HG02981 (cell line): ENCODE measurements at regions not wholly inside any gene's neighbourhood (a gene's known extent, or its start where the extent isn't known, plus 50 kb on each side); places are given as distances from the start of the nearest gene placed in this dataset.
"Not testable (repeated sequence)": the region's sequence is repeated elsewhere in the genome, so short reads cannot be mapped to it uniquely, and the experiment has no call there.

ENCODE experiments used
- ATAC-seq: cut with Tn5 transposase; IDR thresholded peaks from one replicate; pipeline ENCODE4 v1.9.1; 2021; ENCODE audit warnings: mild to moderate bottlenecking, moderate library complexity; ENCODE audit not compliant: unreplicated experiment

DNA sequence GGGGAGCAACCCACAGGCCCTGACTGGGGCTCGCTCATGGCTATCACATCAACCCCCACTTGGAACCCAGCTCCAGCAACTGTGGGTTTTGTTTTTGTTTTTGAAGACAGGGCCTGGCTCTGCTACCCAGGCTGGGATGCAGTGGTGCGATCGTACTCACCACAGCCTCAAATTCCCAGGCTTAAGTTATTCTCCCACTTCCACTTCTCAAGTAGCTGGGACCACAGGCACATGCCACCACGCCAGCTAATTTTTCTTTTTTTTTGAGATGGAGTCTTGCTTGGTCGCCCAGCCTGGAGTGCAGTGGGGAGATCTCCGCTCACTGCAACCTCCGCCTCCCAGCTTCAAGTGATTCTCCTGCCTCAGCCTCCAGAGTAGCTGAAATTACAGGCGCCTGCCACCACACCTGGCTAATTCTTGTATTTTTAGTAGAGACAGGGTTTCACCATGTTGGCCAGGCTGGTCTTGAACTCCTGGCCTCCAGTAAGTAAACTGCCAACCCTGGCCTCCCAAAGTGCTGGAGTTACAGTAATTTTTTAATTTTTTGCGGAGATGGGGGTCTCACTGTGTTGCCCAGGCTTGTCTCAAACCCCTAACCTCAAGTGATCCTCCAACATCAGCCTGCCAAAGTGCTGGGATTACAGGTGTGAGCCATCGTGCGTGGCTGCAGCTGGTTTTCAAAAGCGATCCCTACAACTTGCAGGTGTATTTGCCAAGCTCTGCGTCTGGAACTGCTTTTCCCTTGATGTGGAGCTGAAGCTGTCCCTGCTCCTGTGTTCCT, 228.7 kb downstream of the SKIDA1 start:
- no peak for ATAC-seq

DNA sequence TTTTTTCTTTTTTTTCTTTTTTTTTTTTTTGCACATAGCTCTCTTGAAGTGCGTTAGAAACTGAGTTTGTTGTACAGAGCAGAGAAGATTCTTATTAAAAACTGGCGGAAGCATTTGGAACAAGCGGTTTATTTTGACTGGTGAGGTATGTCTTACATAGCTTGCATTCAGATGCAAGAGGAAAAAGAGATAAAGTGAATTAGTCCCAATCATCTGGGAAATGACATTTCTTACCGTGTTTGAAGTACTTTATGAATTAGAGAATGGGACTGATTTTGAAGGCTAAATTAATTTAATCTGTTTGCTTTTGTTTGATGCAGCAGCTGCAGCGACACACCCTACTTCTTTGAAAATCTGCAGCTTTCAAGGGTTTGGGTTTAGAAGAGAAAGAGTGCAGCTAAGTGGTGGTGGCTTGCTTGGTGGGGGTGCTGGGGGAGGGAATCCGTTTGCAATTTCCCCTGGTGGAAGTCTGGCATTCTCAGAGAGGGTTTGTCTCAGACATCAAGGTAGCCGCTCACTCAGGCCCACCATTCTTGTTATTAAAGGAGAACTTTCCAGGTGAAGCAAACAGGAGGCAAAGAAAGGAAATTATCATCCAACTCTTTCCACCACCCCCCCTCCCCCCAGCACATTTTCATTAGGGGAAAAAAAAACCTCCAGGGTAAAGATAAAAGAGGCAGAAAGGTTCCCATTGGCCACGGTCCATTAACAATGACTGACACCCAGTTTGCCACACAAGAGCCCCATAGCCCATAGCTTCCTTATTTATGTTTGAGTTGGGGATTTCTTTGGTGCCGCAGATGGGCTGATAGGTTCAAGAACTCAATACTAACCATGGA, 231.7 kb downstream of the SKIDA1 start:
- ATAC-seq: no peak

DNA sequence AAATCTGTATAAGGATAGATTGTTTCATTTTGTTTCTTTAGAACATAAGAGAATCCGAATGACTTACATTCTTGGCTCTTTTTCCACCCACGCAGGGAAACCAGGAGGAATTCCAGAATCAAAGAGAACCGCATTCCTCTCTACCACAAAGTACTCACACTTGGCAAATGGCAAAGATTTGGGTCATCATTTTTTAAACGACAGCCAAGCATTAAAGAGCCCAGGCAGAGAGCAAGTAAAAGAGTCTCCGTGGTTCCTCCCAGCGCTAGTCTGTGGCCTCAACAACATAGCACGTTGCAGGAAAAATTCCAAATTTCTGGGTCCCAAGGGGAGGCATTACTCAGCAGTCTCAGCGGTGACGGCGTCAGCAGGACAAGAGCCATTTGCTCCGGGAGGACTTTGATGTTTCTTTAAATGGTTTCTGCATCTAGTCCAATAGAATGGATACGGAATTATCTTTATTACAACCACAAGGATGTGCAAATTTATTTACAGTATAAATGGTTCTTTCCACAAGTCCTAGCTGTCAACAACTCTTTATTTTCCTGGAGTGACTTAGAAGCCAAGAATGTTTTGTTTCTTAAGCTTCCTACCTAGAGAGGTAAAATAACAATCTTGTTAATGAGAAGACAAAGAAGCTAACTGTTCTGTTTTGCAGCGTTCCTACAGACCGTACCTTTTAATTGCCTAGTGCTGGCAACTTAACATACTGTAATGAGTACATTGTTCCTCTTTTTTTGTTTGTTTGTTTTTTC, 232.5 kb downstream of the SKIDA1 start:
- ATAC-seq: no peak

DNA sequence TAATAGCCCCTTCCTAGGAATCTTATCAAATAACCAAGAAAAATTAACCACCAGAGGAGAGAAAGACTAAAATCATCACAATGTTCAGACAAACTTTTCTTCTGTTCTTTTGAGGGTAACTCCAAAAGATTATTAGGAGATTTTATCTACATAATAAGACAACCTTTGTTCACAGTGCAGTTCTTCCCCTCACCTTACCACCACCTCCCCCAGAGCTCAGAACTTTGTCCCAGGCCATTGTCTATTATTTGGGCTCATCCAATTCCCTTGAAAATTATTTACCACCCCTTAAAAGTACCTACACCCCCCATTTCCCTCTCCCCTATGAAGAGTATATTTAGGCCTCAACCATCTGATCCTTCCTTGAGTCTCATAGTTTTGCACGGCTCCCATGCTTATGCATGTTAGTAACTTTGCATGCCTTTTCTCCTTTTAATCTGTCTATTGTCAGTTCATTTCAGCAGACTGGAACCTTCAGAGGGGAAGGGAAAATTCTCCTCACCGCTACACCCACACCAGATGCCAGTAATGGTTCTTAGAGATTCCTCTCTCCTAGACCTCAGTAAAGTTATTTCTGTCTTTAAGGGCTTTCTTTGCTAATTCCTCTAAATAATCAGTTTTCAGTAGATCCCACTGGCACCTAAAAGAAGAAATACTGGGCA, 234.9 kb downstream of the SKIDA1 start:
- no peak for ATAC-seq

DNA sequence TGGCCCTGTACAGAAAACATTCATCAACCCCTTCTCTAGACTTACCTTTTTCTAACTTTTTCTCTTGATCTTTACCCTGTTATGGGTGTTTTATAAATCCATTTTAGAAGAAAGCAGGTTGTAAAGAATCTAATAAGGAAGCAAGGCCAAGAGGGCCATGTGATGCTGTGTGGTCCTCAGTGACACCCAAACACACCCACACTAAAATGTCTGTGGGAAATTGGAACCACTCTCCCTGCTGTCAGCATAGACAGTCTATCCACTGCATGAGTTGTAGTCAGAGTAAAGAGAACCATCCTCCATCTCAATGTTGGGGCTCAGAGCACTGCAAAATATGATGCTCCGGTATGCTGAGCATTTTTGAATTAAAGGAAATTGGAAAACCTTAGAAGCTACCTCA, 235.5 kb downstream of the SKIDA1 start:
- ATAC-seq: no peak

DNA sequence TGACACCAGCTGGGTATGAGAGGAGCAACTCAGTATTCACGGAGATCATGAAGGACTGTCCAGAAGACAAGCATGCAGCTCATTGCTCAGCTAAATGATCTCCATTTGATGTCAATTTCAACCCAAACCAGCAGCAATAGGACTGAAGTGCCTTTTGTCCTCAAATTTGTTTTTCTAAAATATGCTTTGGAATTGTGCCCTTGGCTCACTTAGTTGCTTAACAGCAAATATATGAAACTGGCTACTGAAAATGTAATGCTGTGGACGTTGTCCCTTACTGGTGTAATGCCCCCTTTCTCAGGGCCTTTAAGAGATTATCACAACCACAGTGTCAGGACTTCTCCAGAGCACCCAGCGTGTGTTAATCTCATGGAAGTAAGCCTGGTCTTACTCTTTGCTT, 236.2 kb downstream of the SKIDA1 start:
- no peak for ATAC-seq

DNA sequence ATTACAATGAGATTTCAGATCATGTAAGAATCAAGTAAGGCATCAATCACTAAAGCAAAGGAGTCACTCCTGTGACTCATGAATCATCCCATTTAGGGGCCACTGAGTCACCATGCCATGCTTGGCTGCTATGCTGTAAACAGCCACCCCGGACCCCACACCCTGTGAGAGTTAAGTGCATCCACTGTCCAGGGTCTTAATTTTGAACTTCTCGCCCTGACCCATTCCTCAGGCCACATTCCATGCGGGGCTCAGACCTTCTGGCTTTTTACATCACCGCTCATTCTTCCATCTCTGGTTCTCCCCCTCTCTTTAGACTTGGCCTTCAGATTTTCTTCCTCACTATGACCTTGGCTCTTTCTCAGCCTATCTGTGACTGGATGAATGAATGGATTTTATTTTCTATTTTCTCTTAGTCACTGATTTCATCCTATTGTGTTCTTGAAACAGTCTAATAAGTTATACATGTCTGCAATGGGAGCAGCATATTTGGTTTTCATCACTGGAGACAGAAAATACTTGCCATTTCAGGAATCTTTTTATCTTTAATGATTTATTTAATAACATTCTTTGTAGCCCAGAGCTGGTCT, 239.6 kb downstream of the SKIDA1 start:
- ATAC-seq: no peak

DNA sequence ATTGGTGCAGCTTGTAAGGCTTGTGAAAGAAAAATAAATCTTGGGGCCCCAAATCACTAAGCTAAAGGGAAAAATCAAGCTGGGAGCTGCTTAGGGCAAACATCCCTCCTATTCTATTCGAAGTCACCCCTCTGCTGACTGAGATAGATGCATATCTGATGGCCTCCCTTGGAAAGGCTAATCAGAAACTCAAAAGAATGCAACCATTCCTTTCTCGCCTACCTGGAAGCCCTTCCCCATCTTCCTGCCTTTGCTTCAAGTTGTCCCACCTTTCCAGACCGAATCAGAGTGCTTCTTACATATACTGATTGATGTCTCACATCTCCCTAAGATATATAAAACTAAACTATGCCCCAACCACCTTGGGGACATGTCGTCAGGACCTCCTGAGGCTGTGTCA, 240.3 kb downstream of the SKIDA1 start:
- no peak for ATAC-seq

DNA sequence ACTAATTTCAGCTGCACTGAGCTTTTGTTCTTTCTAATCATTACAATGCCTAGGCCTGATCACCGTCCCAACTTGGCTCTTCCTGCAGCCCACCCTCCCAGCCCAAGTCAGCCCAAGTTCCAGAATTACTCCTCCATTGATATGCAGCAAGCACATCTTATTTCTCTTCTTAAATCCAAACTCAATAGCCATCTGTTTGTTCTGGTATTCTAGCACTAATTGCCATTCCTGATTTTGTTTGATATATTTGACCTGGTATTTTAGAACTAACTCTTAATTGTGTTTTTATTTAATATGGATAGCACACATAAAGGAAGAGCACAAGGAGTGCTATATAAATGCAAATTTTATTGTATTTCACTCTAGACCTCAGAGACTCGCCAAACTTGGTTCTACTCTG, 241.2 kb downstream of the SKIDA1 start:
- no peak for ATAC-seq

DNA sequence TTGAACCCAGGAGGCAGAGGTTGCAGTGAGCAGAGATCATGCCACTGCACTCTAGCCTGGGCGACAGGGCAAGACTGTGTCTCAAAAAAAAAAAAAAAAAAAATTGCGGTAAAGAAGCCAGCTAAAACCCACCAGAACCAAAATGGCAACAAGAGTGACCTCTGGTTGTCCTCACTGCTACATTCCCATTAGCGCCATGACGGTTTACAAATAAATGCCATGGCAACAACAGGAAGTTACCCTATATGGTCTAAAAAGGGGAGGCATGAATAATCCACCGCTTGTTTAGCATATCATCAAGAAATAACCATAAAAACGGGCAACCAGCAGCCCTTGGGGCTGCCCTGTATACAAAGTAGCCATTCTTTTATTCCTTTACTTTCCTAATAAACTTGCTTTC, 242.4 kb downstream of the SKIDA1 start:
- ATAC-seq: not testable (repeated sequence)

DNA sequence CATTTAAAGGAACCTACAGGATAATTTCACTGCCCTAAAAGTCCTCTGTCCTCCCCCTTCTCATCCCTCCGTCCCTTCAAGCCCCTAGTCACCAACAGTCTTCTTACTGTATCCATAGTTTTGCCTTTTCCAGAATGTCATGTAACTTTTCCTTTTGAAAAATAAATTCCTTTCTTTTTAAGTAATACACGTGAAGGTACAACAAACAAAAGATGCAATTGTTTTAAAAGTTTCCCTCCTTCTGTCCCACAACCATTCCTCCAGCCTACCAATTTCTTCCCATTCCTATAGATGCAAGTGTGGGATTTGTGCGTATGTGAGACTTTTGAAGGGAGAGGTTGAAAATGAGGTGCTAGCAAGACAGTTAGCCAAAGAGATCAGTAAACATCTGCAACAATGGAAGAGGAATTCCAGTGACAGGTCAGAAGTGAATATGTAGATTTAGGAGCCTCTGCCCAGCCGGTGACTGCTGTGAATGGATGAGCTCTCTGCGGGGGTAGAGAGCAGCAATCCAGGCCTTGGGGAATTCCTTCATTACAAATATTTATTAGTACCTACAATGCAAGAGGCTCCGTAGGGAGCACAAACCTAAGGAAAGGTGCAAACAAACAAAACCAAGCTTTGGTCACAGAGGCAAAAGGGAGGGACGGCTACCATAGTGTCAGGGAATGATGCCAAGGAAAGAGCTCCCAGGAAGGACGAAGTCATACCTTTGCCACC, 243.6 kb downstream of the SKIDA1 start:
- no peak for ATAC-seq

DNA sequence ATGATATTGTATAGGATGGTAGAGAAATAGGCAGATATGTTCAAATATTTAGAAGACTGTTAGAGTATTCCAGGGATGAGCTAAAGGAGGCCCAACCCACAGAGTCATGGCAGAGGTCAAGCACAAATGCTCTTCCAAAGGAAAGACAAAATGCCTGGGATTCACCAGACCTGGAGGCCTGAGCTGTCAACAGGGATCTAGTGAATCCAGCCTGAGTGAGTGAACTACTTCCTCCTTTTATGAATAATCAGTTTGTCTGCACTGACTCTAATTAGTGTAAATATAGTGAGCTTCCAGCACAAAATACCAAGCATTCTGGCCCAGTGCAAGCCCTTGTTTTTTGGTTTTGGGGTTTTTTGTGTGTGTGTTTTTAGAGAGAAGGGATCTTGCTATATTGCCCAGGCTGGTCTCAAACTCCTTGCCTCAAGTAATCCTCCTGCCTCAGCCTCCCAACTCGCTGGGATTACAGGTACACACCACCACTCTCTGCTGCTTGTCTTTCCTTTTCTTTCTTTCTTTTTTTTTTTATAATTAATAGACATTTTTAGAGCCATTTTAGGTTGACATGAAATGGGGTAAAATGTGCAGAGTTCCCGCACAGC, 244.4 kb downstream of the SKIDA1 start:
- ATAC-seq: no peak

DNA sequence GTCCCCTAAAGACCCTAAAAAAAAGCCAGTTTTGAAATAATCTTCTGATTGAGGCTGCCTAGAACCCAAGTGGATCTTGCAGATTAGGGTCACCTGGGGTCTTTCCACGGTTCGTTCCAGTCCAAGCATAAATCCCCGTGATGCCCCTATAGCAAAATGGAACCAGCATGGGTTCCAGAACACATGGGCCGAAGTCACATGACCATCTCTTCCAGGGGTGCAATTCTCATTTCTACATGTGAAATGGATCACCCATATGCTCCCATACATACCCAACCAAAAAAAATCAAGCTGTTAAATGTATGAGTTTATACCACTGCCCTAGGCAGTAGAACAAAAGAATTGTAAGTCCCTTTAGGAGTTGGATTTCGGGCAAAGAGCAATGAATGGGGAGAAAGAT, 245.4 kb downstream of the SKIDA1 start:
- ATAC-seq: no peak

DNA sequence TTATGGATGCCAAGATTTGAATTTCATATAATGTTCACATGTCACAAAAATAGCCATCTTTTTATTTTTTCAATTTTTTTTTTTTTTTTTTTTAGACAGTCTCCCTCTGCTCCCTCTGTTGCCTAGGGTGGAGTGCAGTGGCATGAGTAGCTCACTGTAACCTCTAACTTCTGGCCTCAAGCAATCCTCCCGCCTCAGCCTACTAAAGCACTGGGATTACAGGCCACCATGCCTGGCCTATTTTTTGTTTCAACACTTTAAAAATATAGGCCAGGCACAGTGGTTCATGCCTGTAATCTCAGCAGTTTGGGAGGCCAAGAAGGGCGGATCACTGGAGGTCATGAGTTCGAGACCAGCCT, 246.3 kb downstream of the SKIDA1 start:
- ATAC-seq: no peak

DNA sequence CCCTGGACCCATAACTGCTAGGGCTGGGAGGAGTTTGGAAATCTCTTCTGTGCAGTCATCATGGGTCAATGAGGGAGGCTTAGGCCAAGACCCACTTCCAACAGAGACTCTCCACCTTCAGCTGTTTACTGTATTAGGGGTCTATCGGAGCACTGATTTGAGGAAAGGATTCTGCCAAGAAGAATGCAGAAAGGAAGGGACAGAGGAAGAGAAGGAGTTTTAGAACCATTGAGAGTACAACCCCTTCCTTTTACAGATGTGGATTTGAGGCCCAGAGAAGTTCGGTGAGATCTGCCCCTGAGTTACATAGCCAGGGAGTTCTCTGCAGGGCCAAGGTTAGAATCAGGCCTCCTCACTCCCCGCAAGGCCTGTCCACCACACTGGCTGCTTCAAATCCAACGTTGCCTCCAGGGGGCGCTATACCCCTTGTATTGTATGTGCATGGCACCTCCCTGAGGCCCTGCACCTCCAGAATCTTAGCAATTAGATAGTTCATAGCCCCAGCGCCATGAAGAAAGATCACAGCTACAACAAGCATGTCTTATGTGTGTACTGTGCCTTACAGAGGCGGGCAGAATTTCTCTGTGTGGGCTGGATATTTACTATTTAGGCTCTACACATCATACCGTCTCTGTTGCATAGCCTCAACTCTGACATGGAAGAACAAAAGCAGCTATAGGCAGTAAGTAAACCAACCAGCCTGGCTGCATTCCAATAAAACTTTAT, 246.8 kb downstream of the SKIDA1 start:
- peak; percentile 93 for ATAC-seq

DNA sequence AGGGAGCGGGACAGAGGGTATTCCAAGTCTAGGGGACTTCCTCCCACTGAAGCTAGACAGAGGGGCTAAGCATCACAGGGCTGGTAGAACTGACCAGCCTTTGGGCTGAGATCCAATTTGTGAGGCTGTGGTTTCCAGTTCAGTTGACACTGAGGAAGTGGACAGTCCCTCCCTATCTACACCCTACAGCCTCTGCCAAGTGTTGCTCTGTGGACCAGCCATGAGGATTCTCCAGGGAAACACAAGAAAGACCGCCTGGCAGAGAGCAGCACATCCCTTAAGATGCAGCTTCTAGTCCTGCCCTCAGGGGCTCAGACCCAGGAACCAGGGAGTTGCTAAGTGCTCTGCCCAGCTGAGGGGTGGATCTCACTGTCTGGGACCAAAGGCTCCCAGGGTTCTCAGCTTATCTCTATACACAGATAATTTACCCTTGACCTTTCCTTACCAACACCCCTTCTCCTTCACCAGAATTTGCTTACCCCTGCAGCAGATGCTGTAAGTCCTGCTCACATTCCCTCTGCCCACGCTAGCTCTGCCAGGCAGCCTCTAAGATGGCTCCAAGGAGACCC, 252.0 kb downstream of the SKIDA1 start:
- no peak for ATAC-seq

DNA sequence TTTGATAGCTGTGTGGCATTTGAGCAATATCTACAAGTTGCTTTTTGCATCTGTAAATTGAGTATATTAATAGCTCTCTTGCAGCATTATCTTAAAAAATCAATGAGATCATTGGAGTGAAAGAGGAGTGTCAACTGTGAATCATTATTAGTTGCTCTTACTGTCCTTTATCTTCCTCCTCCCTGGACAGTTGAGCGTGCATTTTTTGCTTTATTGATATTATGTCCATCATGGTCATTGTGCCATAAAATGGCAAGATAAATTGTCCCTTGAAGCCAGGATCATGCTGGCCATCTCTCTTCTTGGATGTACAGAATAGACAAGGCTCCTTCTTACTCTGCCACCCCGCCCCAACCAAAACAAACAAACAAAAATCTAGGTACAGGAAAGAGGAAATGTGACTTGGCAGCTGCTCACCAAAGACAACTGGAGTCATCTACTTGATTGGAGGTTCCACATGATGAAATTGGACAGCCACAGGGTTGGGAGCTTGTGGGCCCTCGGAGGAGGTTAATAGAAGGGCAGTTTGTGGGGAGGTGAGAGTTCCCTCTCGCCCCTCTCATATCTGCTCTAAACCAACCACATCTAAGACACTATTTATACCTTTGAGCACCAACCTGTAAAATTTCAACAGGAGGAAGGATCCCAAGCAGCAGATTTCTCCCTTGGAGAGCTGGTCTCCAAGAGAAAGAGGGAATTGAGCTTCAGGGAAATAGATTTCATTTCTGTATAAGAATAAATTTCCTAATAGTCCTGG, 252.7 kb downstream of the SKIDA1 start:
- no peak for ATAC-seq

DNA sequence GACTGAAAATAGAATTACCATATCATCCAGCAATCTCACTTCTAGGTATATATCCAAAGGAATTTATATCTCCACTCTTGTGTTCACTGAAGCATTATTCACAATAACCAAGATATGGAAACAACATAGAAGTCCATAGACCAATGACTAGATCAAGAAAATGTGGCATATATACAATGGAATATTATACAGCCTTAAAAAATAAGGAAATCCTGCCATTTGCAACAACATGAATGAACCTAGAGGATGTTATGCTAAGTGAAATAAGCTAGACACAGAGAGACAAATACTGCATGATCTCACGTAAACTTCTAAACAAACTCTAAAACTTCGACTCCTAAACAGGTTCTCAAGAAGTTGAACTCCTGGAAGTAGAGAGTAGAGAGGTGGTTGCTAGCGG, 254.5 kb downstream of the SKIDA1 start:
- no peak for ATAC-seq
